Hepatocyte (in vitro differentiated cells): ENCODE measurements at regions not wholly inside any gene's neighbourhood (a gene's known extent, or its start where the extent isn't known, plus 50 kb on each side); places are given as distances from the start of the nearest gene placed in this dataset.
"Not testable (repeated sequence)": the region's sequence is repeated elsewhere in the genome, so short reads cannot be mapped to it uniquely, and the experiment has no call there.

Experiments used
- DNase-seq: peaks from one replicate; pipeline ENCODE4 v3.0.0-alpha.2; 2016; ENCODE audit warnings: low spot score
- H2AFZ ChIP-seq: fragments of 200-600 bp; sonication (generic); 2 replicates; pipeline ENCODE4 v1.6.0; 2016; ENCODE audit warnings: antibody characterized with exemption, mild to moderate bottlenecking
- H3K27ac ChIP-seq: fragments of 200-600 bp; sonication (generic); 2 replicates; pipeline ENCODE4 v1.5.1; 2016; ENCODE audit warnings: mild to moderate bottlenecking
- H3K27me3 ChIP-seq: fragments of 200-600 bp; sonication (generic); 2 replicates; pipeline ENCODE4 v1.6.1; 2016
- H3K36me3 ChIP-seq: fragments of 200-600 bp; sonication (generic); replicated peaks from 2 replicates; pipeline ENCODE4 v1.5.1; 2016; ENCODE audit warnings: low read depth; ENCODE audit not compliant: insufficient read depth
- H3K4me1 ChIP-seq: fragments of 200-600 bp; sonication (generic); 2 replicates; pipeline ENCODE4 v1.5.1; 2016; ENCODE audit warnings: mild to moderate bottlenecking, moderate library complexity; ENCODE audit not compliant: insufficient read depth
- H3K4me2 ChIP-seq: fragments of 200-600 bp; sonication (generic); 2 replicates; pipeline ENCODE4 v1.6.0; 2016
- H3K4me3 ChIP-seq: fragments of 200-600 bp; sonication (generic); 2 replicates; pipeline ENCODE4 v1.5.1; 2016; ENCODE audit warnings: mild to moderate bottlenecking
- H3K79me2 ChIP-seq: fragments of 200-600 bp; sonication (generic); 2 replicates; pipeline ENCODE4 v1.6.0; 2017; ENCODE audit warnings: mild to moderate bottlenecking
- H3K9me2 ChIP-seq: fragments of 200-600 bp; sonication (generic); replicated peaks from 2 replicates; pipeline ENCODE4 v1.6.0; 2017; ENCODE audit warnings: mild to moderate bottlenecking; ENCODE audit not compliant: insufficient read depth
- H3K9me3 ChIP-seq: fragments of 200-600 bp; sonication (generic); 2 replicates; pipeline ENCODE4 v1.5.1; 2016; ENCODE audit warnings: low read depth, mild to moderate bottlenecking
- H4K20me1 ChIP-seq: fragments of 200-600 bp; sonication (generic); 2 replicates; pipeline ENCODE4 v1.6.0; 2016; ENCODE audit warnings: mild to moderate bottlenecking; ENCODE audit not compliant: insufficient read depth, poor library complexity, severe bottlenecking
- CTCF ChIP-seq: fragments of 200-600 bp; sonication (generic); IDR thresholded peaks from 2 replicates; pipeline ENCODE4 v1.5.1; 2016; ENCODE audit warnings: antibody characterized with exemption, mild to moderate bottlenecking; ENCODE audit not compliant: poor library complexity
- EZH2 ChIP-seq: fragments of 200-600 bp; sonication (generic); IDR thresholded peaks from 2 replicates; pipeline ENCODE4 v1.6.1; 2016; ENCODE audit warnings: antibody characterized with exemption, mild to moderate bottlenecking, borderline replicate concordance
- EZH2phosphoT487 ChIP-seq: fragments of 200-600 bp; sonication (generic); IDR thresholded peaks from one replicate; pipeline ENCODE4 v1.6.1; 2018; ENCODE audit warnings: antibody characterized with exemption, mild to moderate bottlenecking, low read depth, moderate library complexity; ENCODE audit not compliant: unreplicated experiment, severe bottlenecking
- WGBS: methylation state at CpG from one replicate; pipeline ENCODE4 v1.1.6; 2016; ENCODE audit warnings: low lambda C conversion rate; ENCODE audit errors: missing lambda C conversion rate; 5-methylcytosine and 5-hydroxymethylcytosine counted together

GRCh38 chr3:61435361-61435760 lies 126.0 kb upstream of the PTPRG start:
- not testable (repeated sequence) for DNase-seq, H3K4me3 ChIP-seq, H4K20me1 ChIP-seq, H3K4me2 ChIP-seq, H3K4me1 ChIP-seq, H3K27ac ChIP-seq, H3K79me2 ChIP-seq, H3K9me3 ChIP-seq, H3K9me2 ChIP-seq, H2AFZ ChIP-seq, H3K27me3 ChIP-seq, H3K36me3 ChIP-seq
- 97% methylated on average over 19 of the region's 20 CpGs for WGBS

GRCh38 chr3:61438253-61439121 lies 122.9 kb upstream of the PTPRG start:
- Histone ChIP-seq H3K79me2 (no peaks in the 10 kb centered on the region), H3K27me3 (no peaks in the 10 kb centered on the region), H3K4me2 (no peak overlapping the region), H3K27ac (no peak overlapping the region), H3K4me1 (no peaks in the 10 kb centered on the region), H3K9me2 (no peaks in the 10 kb centered on the region), H3K9me3 (no peaks in the 10 kb centered on the region), H3K36me3 (no peaks in the 10 kb centered on the region), H2AFZ (no peak overlapping the region), H3K4me3 (no peak overlapping the region), H4K20me1 (no peaks in the 10 kb centered on the region)
- 32% methylated on average over 3 of the region's 3 CpGs for WGBS
- TF ChIP-seq EZH2 (no peak), EZH2phosphoT487 (no peak), CTCF (no peak)
- DNase-seq = peak; percentile 16

- DNase-seq = no peak
- 58% methylated on average over 3 of the region's 3 CpGs for WGBS
- no peak overlapping the region for H3K27ac ChIP-seq
Observed at GRCh38 chr3:61439122-61439458, 122.3 kb upstream of the PTPRG start.

More at GRCh38 chr3:61439122-61439458, 122.3 kb upstream of the PTPRG start:
- Histone ChIP-seq H3K4me2 (no peak overlapping the region), H3K9me2 (no peaks in the 10 kb centered on the region), H4K20me1 (no peaks in the 10 kb centered on the region), H3K9me3 (no peaks in the 10 kb centered on the region), H3K4me3 (no peak overlapping the region), H3K27me3 (no peaks in the 10 kb centered on the region), H3K79me2 (no peaks in the 10 kb centered on the region), H2AFZ (no peak overlapping the region), H3K36me3 (no peaks in the 10 kb centered on the region), H3K4me1 (no peaks in the 10 kb centered on the region)
- TF ChIP-seq EZH2 (no peak), EZH2phosphoT487 (no peak), CTCF (no peak)
